ENCODE measurements at regions not wholly inside any gene's neighbourhood (a gene's known extent, or its start where the extent isn't known, plus 50 kb on each side); places are given as distances from the start of the nearest gene placed in this dataset.

DNA sequence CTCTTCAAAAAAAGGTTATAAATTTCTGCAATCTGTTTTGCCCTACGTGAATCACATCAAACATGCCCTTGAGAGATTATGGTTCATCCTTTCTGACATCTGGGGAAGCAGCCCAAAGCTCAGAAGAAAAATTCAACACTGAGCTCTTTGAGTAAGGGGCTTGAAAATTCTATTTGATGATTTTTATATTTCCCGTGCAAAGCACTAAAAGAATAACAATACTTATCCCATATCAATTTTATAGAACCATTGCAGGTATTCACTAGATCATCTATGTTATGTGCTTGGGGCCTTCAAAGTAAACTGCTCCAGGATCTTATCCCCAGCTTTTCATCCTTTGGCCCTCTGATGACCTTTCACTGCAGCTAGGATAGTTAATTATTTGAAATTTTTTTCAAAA, 966.9 kb upstream of the CNTN5 start:
- WGBS (ENCODE audit: insufficient coverage), result no CpG with 5 or more reads among the region's 2 CpGs
- H3K4me1 Mint-ChIP-seq, result no peaks in the 10 kb centered on the region

GRCh38 chr11:98056945-98057344, 963.8 kb upstream of the CNTN5 start:
- Histone ChIP-seq H3K4me2 (replicated peaks; ENCODE audit: extremely low read depth, low read length, poor library complexity, severe bottlenecking) (no peak overlapping the region), H2AFZ (ENCODE audit: insufficient read depth, low read depth, low read length, poor library complexity, severe bottlenecking) (no peak overlapping the region), H3K9ac (ENCODE audit: insufficient read depth, low read length, poor library complexity, severe bottlenecking) (no peak overlapping the region), H4K20me1 (ENCODE audit: insufficient read depth, low read length) (no peaks in the 10 kb centered on the region), H3K27me3 (ENCODE audit: control insufficient read depth in 2 of 2, insufficient read depth in 2 of 2, low read length in 2 of 2) (no peaks in the 10 kb centered on the region), H3K4me1 (ENCODE audit: control insufficient read depth in 1 of 2, insufficient read depth in 2 of 2, low read length in 2 of 2) (no peaks in the 10 kb centered on the region), H3K9me3 (replicated peaks in 1 of 2; ENCODE audit: control insufficient read depth in 1 of 2, insufficient read depth in 1 of 2, low read length in 2 of 2) (peaks cover 0 to 3% of the 10 kb centered on the region in 2 donors), H3K27ac (ENCODE audit: low read depth in 1 of 2, low read length in 2 of 2) (no peak overlapping the region), H3K79me2 (ENCODE audit: insufficient read depth, low read length) (no peaks in the 10 kb centered on the region), H3K4me3 (replicated peaks in 1 of 3; ENCODE audit: low read depth in 2 of 3, low read length in 3 of 3) (no peak overlapping the region), H3K36me3 (replicated peaks in 1 of 2; ENCODE audit: control insufficient read depth in 1 of 2, insufficient read depth in 2 of 2, low read length in 2 of 2) (no peaks in the 10 kb centered on the region)
- WGBS (ENCODE audit: insufficient coverage), result 50% methylated on average over 1 of the region's 1 CpG
- H3K4me1 Mint-ChIP-seq, result no peaks in the 10 kb centered on the region
- no peak for DNase-seq
- H3K27ac Mint-ChIP-seq, result no peak overlapping the region
- intact Hi-C loops (cut with micrococcal nuclease), result no loop called here
- H3K36me3 Mint-ChIP-seq, result no peaks in the 10 kb centered on the region
- TF ChIP-seq, protein P1, sequence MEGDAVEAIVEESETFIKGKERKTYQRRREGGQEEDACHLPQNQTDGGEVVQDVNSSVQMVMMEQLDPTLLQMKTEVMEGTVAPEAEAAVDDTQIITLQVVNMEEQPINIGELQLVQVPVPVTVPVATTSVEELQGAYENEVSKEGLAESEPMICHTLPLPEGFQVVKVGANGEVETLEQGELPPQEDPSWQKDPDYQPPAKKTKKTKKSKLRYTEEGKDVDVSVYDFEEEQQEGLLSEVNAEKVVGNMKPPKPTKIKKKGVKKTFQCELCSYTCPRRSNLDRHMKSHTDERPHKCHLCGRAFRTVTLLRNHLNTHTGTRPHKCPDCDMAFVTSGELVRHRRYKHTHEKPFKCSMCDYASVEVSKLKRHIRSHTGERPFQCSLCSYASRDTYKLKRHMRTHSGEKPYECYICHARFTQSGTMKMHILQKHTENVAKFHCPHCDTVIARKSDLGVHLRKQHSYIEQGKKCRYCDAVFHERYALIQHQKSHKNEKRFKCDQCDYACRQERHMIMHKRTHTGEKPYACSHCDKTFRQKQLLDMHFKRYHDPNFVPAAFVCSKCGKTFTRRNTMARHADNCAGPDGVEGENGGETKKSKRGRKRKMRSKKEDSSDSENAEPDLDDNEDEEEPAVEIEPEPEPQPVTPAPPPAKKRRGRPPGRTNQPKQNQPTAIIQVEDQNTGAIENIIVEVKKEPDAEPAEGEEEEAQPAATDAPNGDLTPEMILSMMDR (IDR thresholded peaks at IDR 0.05), result no peak
- no peak overlapping the region for H3K4me3 Mint-ChIP-seq
- peaks cover 0 to 5% (median 0%) of the 10 kb centered on the region in 7 donors for H3K9me3 Mint-ChIP-seq
- no peaks in the 10 kb centered on the region for H3K27me3 Mint-ChIP-seq (ENCODE audit: low read depth in 3 of 3)

More for the DNA sequence above, 966.9 kb upstream of the CNTN5 start:
- TF ChIP-seq, protein P1 (IDR thresholded peaks at IDR 0.05), result no peak
- no peaks in the 10 kb centered on the region for H3K27me3 Mint-ChIP-seq (ENCODE audit: low read depth in 3 of 3)
- DNase-seq, result no peak
- Histone ChIP-seq H3K4me3 (replicated peaks in 1 of 3; ENCODE audit: low read depth in 2 of 3, low read length in 3 of 3) (no peak overlapping the region), H4K20me1 (ENCODE audit: insufficient read depth, low read length) (no peaks in the 10 kb centered on the region), H3K79me2 (ENCODE audit: insufficient read depth, low read length) (no peaks in the 10 kb centered on the region), H3K27me3 (ENCODE audit: control insufficient read depth in 2 of 2, insufficient read depth in 2 of 2, low read length in 2 of 2) (no peaks in the 10 kb centered on the region), H3K27ac (ENCODE audit: low read depth in 1 of 2, low read length in 2 of 2) (no peak overlapping the region), H3K9ac (ENCODE audit: insufficient read depth, low read length, poor library complexity, severe bottlenecking) (no peak overlapping the region), H3K4me1 (ENCODE audit: control insufficient read depth in 1 of 2, insufficient read depth in 2 of 2, low read length in 2 of 2) (no peaks in the 10 kb centered on the region), H3K9me3 (replicated peaks in 1 of 2; ENCODE audit: control insufficient read depth in 1 of 2, insufficient read depth in 1 of 2, low read length in 2 of 2) (peaks cover 0 to 3% of the 10 kb centered on the region in 2 donors), H3K36me3 (replicated peaks in 1 of 2; ENCODE audit: control insufficient read depth in 1 of 2, insufficient read depth in 2 of 2, low read length in 2 of 2) (no peaks in the 10 kb centered on the region), H3K4me2 (replicated peaks; ENCODE audit: extremely low read depth, low read length, poor library complexity, severe bottlenecking) (no peak overlapping the region), H2AFZ (ENCODE audit: insufficient read depth, low read depth, low read length, poor library complexity, severe bottlenecking) (no peak overlapping the region)
- H3K4me3 Mint-ChIP-seq, result no peak overlapping the region
- peaks cover 0 to 5% (median 0%) of the 10 kb centered on the region in 7 donors for H3K9me3 Mint-ChIP-seq
- no peaks in the 10 kb centered on the region for H3K36me3 Mint-ChIP-seq
- intact Hi-C loops (cut with micrococcal nuclease), result no loop called here
- no peak overlapping the region for H3K27ac Mint-ChIP-seq

All from CD14-positive monocyte (primary cell).